ENCODE measurements at regions not wholly inside any gene's neighbourhood (a gene's known extent, or its start where the extent isn't known, plus 50 kb on each side); places are given as distances from the start of the nearest gene placed in this dataset.
"Not testable (repeated sequence)": the region's sequence is repeated elsewhere in the genome, so short reads cannot be mapped to it uniquely, and the experiment has no call there.

DNA sequence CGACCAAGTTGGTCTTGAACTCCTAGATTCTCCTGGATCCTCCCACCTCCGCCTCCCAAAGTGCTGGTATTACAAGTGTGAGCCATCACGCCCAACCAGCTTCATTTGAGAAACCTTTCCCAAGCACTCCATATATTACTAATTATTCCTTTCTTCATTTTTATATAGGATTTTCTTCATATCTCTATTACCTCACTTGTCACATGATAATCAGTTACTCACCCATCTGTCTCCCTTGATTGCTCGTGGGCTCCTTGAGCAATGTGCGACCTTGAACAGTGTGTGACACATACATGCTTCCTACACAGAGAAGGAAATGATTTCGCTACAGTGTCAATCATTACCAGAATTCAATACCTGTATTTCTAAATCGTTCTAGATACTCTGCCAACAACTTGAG is 110.7 kb upstream of the C2CD4B start:
- no peak for DNase-seq

DNA sequence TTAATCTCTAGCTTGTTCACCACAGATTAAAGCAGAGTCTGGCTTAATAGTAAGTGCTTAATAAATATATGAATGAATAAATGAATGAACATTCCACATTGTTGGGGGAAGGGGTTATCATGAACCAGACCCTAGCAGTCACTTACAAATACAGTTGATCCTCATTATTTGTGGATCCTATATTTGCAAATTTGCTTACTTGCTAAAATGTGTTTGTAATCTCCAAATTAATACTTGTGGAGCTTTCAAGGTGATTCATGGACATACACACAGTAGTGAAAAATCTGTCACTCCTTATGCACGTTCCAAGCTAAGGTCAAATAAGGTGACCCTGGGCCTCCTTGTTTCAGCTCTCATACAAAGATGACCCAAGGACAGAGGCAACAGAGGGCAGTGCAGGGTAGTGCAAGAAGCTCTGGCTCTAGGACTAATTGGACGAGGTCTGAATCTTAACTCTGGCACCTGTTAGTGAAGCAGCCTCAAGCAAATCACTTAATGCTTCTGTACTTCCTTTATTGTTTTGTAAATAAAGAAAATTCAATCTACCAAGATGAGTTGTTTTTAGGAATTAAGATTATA is 112.8 kb upstream of the C2CD4B start:
- no peak for DNase-seq

GRCh38 chr15:62278534-62278933 is 113.4 kb upstream of the C2CD4B start:
- DNase-seq: no peak

DNA sequence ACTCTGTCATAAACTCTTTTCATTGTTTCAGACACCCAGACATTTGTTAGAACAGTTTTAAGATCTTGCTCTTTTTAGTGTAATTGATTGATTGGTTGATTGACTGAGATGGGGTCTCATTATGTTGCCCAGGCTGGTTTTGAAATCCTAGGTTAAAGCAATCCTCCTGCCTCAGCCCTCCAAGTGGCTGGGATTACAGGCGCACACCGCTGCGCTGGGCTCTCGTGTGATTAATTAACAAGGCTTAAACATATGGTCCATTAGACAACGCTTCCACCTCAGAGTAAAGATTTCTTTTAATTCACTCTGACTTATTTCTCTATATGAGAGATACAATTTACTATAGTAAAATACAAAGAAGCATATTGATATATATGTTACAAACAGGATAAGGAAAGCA is 114.0 kb upstream of the C2CD4B start:
- DNase-seq: no peak

GRCh38 chr15:62280625-62281024 is 115.5 kb upstream of the C2CD4B start:
- DNase-seq: no peak

GRCh38 chr15:62281801-62282200 is 116.7 kb upstream of the C2CD4B start:
- DNase-seq: not testable (repeated sequence)

DNA sequence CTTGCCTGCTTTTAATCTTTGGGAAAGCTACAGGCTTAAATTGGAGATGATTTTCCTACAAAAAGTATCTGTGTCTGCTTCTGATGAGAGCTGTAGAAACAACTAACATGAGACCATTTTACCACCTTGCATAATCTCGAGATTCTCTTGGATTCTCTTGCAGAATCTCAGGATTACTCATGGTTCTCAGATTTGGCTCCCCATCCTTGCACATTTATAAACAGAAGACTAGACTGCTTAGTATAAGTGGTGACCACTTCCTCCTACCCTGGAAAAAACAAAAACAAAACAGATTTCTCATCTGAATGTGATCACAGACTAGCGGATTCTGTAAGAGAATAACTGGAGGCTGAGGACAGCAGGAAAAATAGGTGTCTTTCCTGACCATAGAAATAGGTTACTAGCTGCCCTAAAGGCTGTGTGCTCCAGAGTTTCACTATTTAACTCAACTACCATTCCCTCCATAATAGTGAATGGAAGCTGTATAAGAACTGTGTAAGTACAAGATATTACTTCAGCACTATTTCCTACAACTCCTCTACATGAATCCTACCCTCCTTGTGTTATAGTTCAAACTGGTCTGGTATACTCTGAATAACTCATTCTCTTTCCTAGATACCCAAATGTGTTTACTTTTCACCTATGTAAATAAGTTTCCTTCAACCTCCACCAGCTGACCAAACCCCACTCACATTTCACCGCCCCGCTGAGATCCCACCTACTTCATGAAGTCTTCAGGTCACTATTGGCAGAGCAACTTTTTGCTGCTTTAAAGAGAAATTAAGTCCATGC is 122.2 kb upstream of the C2CD4B start:
- no peak for DNase-seq

DNA sequence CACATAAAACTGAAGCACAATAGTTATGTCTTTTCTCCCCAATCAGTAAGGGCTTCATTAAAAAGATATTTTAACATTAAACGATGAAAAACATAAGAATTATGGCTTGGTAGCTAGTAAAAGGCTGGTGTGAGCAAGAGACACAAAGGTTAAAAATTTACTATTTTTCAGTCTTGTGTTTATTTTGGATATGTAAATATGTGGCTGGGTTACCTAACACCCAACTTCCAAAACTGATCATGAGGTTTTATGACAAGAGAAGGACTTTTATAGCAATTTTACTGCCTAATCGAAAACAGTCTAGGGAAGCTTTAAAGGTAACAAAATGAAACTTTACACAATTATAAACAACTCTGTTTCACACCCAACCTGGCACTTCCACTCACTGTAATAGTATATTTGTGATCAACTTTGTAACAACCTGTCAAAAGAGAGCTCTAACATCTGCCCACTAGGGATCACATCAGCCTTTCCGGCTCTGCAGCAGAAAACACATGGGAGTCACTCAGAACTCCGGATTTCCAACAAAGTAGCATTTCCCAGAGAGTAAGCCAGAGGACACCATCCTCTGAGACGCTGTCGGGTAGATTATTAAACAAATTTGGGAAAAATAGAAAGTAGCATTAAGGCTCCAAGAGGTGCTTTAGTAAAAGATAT is 123.4 kb upstream of the C2CD4B start:
- no peak for DNase-seq

DNA sequence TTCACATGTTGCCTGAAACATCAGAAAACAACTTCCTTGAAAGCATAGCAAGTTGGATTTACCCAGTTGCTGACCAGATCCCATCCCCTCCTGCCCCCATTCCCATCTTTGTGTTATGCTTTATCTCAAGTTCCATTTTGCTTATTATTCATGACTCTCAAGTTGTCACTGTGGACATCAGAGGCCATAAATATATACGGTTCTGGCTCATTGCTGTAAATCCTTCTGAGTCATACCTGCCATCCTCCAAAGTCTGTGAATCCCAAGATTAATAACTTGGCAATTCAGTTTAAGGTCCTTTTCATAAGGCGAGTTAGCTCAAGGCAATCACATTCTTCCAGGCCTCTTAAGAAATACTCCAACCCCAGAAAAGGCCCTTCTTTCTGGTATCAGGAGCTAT is 126.2 kb upstream of the C2CD4B start:
- DNase-seq: no peak

- DNase-seq: no peak
Observed at GRCh38 chr15:62296756-62297507, 131.8 kb upstream of the C2CD4B start.

- no peak for DNase-seq
Observed at GRCh38 chr15:62297522-62297921, 132.4 kb upstream of the C2CD4B start.

DNA sequence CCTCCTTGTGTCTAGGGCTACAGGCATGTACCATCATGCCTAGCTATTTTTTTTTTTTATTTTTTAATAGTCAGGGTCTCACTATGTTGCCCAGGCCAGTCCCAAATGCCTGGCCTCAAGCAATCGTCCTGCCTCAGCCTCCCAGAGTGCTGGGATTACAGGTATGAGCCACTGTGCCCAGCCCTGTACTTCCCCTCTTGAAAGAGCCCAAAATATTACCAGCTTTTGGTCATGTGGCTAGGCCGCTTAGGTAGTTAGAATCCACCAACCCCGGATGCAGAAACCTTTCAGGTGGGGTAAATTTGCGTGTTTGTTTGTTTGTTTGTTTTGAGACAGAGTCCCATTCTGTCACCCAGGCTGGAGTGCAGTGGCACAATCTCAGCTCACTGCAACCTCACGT is 132.8 kb upstream of the C2CD4B start:
- no peak for DNase-seq

- DNase-seq: no peak
Observed at GRCh38 chr15:62298811-62299210, 133.7 kb upstream of the C2CD4B start.

- no peak for DNase-seq
Observed at GRCh38 chr15:62299541-62299940, 134.5 kb upstream of the C2CD4B start.

GRCh38 chr15:62301993-62302675 is 137.0 kb upstream of the C2CD4B start:
- DNase-seq: no peak

- DNase-seq: peak; percentile 27
Observed at GRCh38 chr15:62306851-62307504, 141.9 kb upstream of the C2CD4B start.

DNA sequence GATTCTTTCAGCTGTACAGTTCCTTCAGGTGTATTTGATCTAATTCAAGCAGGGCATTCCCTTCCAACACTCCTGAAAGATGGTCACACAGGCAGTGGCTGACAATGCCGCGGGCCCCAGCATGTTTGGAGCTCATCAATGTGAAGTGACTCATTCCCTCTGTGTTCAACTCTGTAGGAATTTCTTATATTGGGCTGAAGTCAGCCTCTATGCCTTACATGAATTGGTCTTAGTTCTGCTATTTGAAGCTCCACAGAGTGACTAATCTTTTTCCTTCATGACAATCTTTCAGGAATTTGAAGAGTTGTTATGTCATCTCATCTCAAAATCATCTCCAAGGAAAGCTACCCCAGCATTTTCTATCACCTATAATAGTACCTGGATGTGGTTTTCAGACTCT is 142.5 kb upstream of the C2CD4B start:
- DNase-seq: no peak

GRCh38 chr15:62316413-62317060 is 151.5 kb upstream of the C2CD4B start:
- no peak for DNase-seq

DNA sequence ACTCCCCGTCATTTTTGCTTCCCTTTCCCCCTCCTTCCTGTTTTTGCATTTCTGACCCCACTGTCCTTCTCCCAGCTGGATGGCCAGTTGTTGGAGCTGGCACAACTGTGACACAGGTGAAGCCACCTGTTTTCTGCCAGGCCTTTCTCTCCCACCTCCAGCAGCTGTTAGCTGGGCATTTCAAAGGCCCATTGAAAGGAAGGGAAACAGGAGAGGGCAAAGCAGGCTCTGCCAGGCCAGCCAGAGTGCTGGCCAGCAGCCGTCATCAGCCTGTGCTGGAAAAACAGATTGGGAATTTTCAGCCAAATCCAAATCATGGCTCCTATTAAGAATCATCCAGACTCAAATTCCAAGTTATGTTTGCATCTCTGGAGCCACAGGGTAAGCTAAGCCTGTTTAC is 155.2 kb upstream of the C2CD4B start:
- no peak for DNase-seq

- DNase-seq: no peak
Observed at GRCh38 chr15:62323353-62323890, 158.3 kb upstream of the C2CD4B start.

- no peak for DNase-seq
Observed at GRCh38 chr15:62324382-62324781, 159.3 kb upstream of the C2CD4B start.

DNA sequence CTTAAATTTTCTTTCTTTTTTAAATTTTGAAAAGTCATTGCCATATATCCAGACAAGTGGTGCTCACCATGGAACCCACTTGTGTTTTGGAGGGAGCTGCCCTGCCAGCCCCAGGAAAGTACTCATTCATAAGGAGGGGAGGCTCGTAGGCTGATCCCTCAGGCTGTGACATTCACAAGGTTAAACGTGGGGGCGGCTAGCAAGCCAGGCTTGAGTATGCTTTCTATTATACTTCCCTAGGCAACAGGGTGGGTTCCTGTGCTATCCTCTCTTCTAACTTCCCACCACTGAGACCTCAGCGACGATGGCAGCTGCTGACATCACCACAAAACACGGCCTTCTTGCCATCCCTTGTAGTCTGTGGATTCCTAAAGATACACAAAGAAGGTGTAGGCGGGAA is 160.5 kb upstream of the C2CD4B start:
- no peak for DNase-seq

All from NCI-H1092 (cell line).